ENCODE measurements at regions not wholly inside any gene's neighbourhood (a gene's known extent, or its start where the extent isn't known, plus 50 kb on each side); places are given as distances from the start of the nearest gene placed in this dataset.

GRCh38 chrX:5306654-5307121, 922.0 kb downstream of the NLGN4X start:
- no peak for TF ChIP-seq POLR2A (IDR thresholded peaks at IDR 0.05)
- TF ChIP-seq CTCF (IDR thresholded peaks at IDR 0.05): no peak

Data from Peyer's patch (tissue), 4 donors.